Smooth muscle cell (in vitro differentiated cells): ENCODE measurements at regions not wholly inside any gene's neighbourhood (a gene's known extent, or its start where the extent isn't known, plus 50 kb on each side); places are given as distances from the start of the nearest gene placed in this dataset.

Experiments
- DNase-seq: peaks from one replicate; lab custom pipeline; 2025; ENCODE audit not compliant: unreplicated experiment; lab: John Stamatoyannopoulos, UW
- H2AFZ ChIP-seq: fragments of 200-600 bp; sonication (generic); 2 replicates; pipeline ENCODE4 v1.6.0; 2016; ENCODE audit warnings: antibody characterized with exemption, low read depth, mild to moderate bottlenecking
- H3F3A ChIP-seq: fragments of 200-600 bp; sonication (generic); 2 replicates; pipeline ENCODE4 v1.6.0; 2017; ENCODE audit warnings: antibody characterized with exemption, low read depth
- H3K27ac ChIP-seq: fragments of 200-600 bp; sonication (generic); 2 replicates; pipeline ENCODE4 v1.5.1; 2016; ENCODE audit warnings: low read depth, mild to moderate bottlenecking
- H3K27me3 ChIP-seq: fragments of 200-600 bp; sonication (generic); 2 replicates; pipeline ENCODE4 v1.6.1; 2016; ENCODE audit warnings: low read depth, mild to moderate bottlenecking
- H3K36me3 ChIP-seq: fragments of 200-600 bp; sonication (generic); 2 replicates; pipeline ENCODE4 v1.5.1; 2016; ENCODE audit warnings: low read depth
- H3K4me1 ChIP-seq: fragments of 200-600 bp; sonication (generic); 2 replicates; pipeline ENCODE4 v1.5.1; 2016; ENCODE audit warnings: low read depth
- H3K4me2 ChIP-seq: fragments of 200-600 bp; sonication (generic); 2 replicates; pipeline ENCODE4 v1.6.0; 2016; ENCODE audit warnings: mild to moderate bottlenecking
- H3K4me3 ChIP-seq: fragments of 200-600 bp; sonication (generic); 2 replicates; pipeline ENCODE4 v1.5.1; 2016; ENCODE audit warnings: mild to moderate bottlenecking
- H3K79me2 ChIP-seq: fragments of 200-600 bp; sonication (generic); 2 replicates; pipeline ENCODE4 v1.6.0; 2016; ENCODE audit warnings: low read depth, mild to moderate bottlenecking
- H3K9ac ChIP-seq: fragments of 200-600 bp; sonication (generic); 2 replicates; pipeline ENCODE4 v1.6.0; 2016; ENCODE audit warnings: low read depth
- H3K9me3 ChIP-seq: fragments of 200-600 bp; sonication (generic); replicated peaks from 2 replicates; pipeline ENCODE4 v1.5.1; 2016; ENCODE audit warnings: low read depth
- H4K20me1 ChIP-seq: fragments of 200-600 bp; sonication (generic); 2 replicates; pipeline ENCODE4 v1.6.0; 2016; ENCODE audit warnings: low read depth
- WGBS: methylation state at CpG from one replicate; pipeline ENCODE4 v1.1.7; 2016; ENCODE audit warnings: low lambda C conversion rate; 5-methylcytosine and 5-hydroxymethylcytosine counted together
- TF ChIP-seq, protein P1 (sequence below): fragments of 200-600 bp; sonication (generic); IDR thresholded peaks from 2 replicates; pipeline ENCODE4 v1.5.1; 2017; ENCODE audit warnings: borderline replicate concordance, mild to moderate bottlenecking, antibody characterized with exemption; ENCODE audit not compliant: insufficient read depth, poor library complexity, severe bottlenecking

GRCh38 chr2:145799595-145800108, 1279.7 kb upstream of the ZEB2 start:
- Histone ChIP-seq H2AFZ (no peak overlapping the region), H3K4me1 (no peaks in the 10 kb centered on the region), H3K9me3 (no peaks in the 10 kb centered on the region), H4K20me1 (no peaks in the 10 kb centered on the region), H3K4me2 (no peak overlapping the region), H3K27ac (no peak overlapping the region), H3K79me2 (no peaks in the 10 kb centered on the region), H3K9ac (no peak overlapping the region), H3K27me3 (no peaks in the 10 kb centered on the region), H3K4me3 (no peak overlapping the region), H3K36me3 (no peaks in the 10 kb centered on the region), H3F3A (no peaks in the 10 kb centered on the region)
- WGBS, result 96% methylated on average over 7 of the region's 7 CpGs
- no peak for DNase-seq
- TF ChIP-seq, protein P1, sequence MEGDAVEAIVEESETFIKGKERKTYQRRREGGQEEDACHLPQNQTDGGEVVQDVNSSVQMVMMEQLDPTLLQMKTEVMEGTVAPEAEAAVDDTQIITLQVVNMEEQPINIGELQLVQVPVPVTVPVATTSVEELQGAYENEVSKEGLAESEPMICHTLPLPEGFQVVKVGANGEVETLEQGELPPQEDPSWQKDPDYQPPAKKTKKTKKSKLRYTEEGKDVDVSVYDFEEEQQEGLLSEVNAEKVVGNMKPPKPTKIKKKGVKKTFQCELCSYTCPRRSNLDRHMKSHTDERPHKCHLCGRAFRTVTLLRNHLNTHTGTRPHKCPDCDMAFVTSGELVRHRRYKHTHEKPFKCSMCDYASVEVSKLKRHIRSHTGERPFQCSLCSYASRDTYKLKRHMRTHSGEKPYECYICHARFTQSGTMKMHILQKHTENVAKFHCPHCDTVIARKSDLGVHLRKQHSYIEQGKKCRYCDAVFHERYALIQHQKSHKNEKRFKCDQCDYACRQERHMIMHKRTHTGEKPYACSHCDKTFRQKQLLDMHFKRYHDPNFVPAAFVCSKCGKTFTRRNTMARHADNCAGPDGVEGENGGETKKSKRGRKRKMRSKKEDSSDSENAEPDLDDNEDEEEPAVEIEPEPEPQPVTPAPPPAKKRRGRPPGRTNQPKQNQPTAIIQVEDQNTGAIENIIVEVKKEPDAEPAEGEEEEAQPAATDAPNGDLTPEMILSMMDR, result no peak

GRCh38 chr2:145798419-145798818, 1278.5 kb upstream of the ZEB2 start:
- 96% methylated on average over 1 of the region's 1 CpG for WGBS
- H3K9me3 ChIP-seq, result no peaks in the 10 kb centered on the region
- no peaks in the 10 kb centered on the region for H3K79me2 ChIP-seq
- TF ChIP-seq, protein P1, result no peak
- H3K27ac ChIP-seq, result no peak overlapping the region
- H3K4me3 ChIP-seq, result no peak overlapping the region
- H3K4me2 ChIP-seq, result no peak overlapping the region
- no peaks in the 10 kb centered on the region for H3K27me3 ChIP-seq
- H3K4me1 ChIP-seq, result no peaks in the 10 kb centered on the region
- no peaks in the 10 kb centered on the region for H3F3A ChIP-seq
- H3K9ac ChIP-seq, result no peak overlapping the region
- no peaks in the 10 kb centered on the region for H3K36me3 ChIP-seq
- H4K20me1 ChIP-seq, result no peaks in the 10 kb centered on the region
- no peak for DNase-seq
- no peak overlapping the region for H2AFZ ChIP-seq

DNA sequence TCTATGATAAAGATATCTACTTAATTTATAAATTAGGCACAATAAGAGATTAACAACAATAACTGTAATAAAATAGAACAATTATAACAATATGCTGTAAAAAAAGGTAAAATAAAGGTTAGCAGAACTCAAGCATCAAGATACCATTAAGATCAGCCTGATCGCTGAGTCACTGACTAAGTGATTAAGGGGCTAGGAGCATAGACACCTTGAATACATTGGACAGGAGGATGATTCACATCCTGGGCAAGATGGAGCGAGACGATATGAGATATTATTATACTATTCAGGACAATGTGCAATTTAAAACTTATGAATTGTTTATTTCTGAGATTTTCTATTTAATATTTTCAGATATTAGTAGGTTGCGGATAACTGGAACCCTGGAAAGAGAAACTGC, 1277.8 kb upstream of the ZEB2 start:
- 93% methylated on average over 4 of the region's 4 CpGs for WGBS
- Histone ChIP-seq H4K20me1 (no peaks in the 10 kb centered on the region), H3F3A (no peaks in the 10 kb centered on the region), H3K4me1 (no peaks in the 10 kb centered on the region), H3K9ac (no peak overlapping the region), H3K9me3 (no peaks in the 10 kb centered on the region), H3K27ac (no peak overlapping the region), H3K4me3 (no peak overlapping the region), H3K4me2 (no peak overlapping the region), H2AFZ (no peak overlapping the region), H3K79me2 (no peaks in the 10 kb centered on the region), H3K36me3 (no peaks in the 10 kb centered on the region), H3K27me3 (no peaks in the 10 kb centered on the region)
- TF ChIP-seq, protein P1, result no peak
- no peak for DNase-seq

GRCh38 chr2:145792745-145793144, 1272.8 kb upstream of the ZEB2 start:
- H3K36me3 ChIP-seq, result no peaks in the 10 kb centered on the region
- 88% methylated on average over 3 of the region's 3 CpGs for WGBS
- H3K4me3 ChIP-seq, result no peak overlapping the region
- no peak overlapping the region for H3K27ac ChIP-seq
- DNase-seq, result no peak
- no peaks in the 10 kb centered on the region for H4K20me1 ChIP-seq
- no peaks in the 10 kb centered on the region for H3K9me3 ChIP-seq
- no peak overlapping the region for H2AFZ ChIP-seq
- H3K9ac ChIP-seq, result no peak overlapping the region
- TF ChIP-seq, protein P1, result no peak
- H3K79me2 ChIP-seq, result no peaks in the 10 kb centered on the region
- H3K4me2 ChIP-seq, result no peak overlapping the region
- no peaks in the 10 kb centered on the region for H3K27me3 ChIP-seq
- no peaks in the 10 kb centered on the region for H3K4me1 ChIP-seq
- no peaks in the 10 kb centered on the region for H3F3A ChIP-seq
